ENCODE measurements at regions not wholly inside any gene's neighbourhood (a gene's known extent, or its start where the extent isn't known, plus 50 kb on each side); places are given as distances from the start of the nearest gene placed in this dataset.

- DNase-seq (ENCODE audit: low read depth in 1 of 2, low spot score in 1 of 2), result no peak
- H3K4me3 ChIP-seq (replicated peaks; ENCODE audit: insufficient read depth, low read length), result no peak overlapping the region
- no peak overlapping the region for H3K27ac ChIP-seq (replicated peaks)
- no peak for TF ChIP-seq GABPA (IDR thresholded peaks at IDR 0.05; ENCODE audit: low read depth)
- no peak for TF ChIP-seq CTCF (IDR thresholded peaks at IDR 0.05; ENCODE audit: insufficient read depth, low read length)
- no peak for TF ChIP-seq REST (IDR thresholded peaks at IDR 0.05; ENCODE audit: insufficient replicate concordance, low read depth)
- no peak for TF ChIP-seq SPI1 (IDR thresholded peaks at IDR 0.05; ENCODE audit: borderline replicate concordance, low read depth)
- no peak for TF ChIP-seq POLR2AphosphoS5 (IDR thresholded peaks at IDR 0.05; ENCODE audit: low read depth)
- no peaks in the 10 kb centered on the region for H3K27me3 ChIP-seq (ENCODE audit: insufficient read depth, poor library complexity, severe bottlenecking)
These were observed 593.3 kb downstream of the KCTD8 start for GRCh38 chr4:43855283-43855682.

GRCh38 chr4:43864616-43865146, 583.9 kb downstream of the KCTD8 start:
- H3K4me3 ChIP-seq (replicated peaks; ENCODE audit: insufficient read depth, low read length), result no peak overlapping the region
- no peak for DNase-seq (ENCODE audit: low read depth in 1 of 2, low spot score in 1 of 2)
- no peak overlapping the region for H3K27ac ChIP-seq (replicated peaks)
- no peak for TF ChIP-seq SPI1 (IDR thresholded peaks at IDR 0.05; ENCODE audit: borderline replicate concordance, low read depth)
- TF ChIP-seq REST (IDR thresholded peaks at IDR 0.05; ENCODE audit: insufficient replicate concordance, low read depth), result no peak
- TF ChIP-seq CTCF (IDR thresholded peaks at IDR 0.05; ENCODE audit: insufficient read depth, low read length), result no peak
- TF ChIP-seq POLR2AphosphoS5 (IDR thresholded peaks at IDR 0.05; ENCODE audit: low read depth), result no peak
- no peak for TF ChIP-seq GABPA (IDR thresholded peaks at IDR 0.05; ENCODE audit: low read depth)
- no peaks in the 10 kb centered on the region for H3K27me3 ChIP-seq (ENCODE audit: insufficient read depth, poor library complexity, severe bottlenecking)

- Histone ChIP-seq H3K27me3 (ENCODE audit: insufficient read depth, poor library complexity, severe bottlenecking) (no peaks in the 10 kb centered on the region), H3K4me3 (replicated peaks; ENCODE audit: insufficient read depth, low read length) (no peak overlapping the region), H3K27ac (replicated peaks) (no peak overlapping the region)
- TF ChIP-seq POLR2AphosphoS5 (IDR thresholded peaks at IDR 0.05; ENCODE audit: low read depth) (no peak), GABPA (IDR thresholded peaks at IDR 0.05; ENCODE audit: low read depth) (no peak), SPI1 (IDR thresholded peaks at IDR 0.05; ENCODE audit: borderline replicate concordance, low read depth) (no peak), CTCF (IDR thresholded peaks at IDR 0.05; ENCODE audit: insufficient read depth, low read length) (no peak), REST (IDR thresholded peaks at IDR 0.05; ENCODE audit: insufficient replicate concordance, low read depth) (no peak)
- DNase-seq (ENCODE audit: low read depth in 1 of 2, low spot score in 1 of 2), result no peak
These were observed 580.7 kb downstream of the KCTD8 start for GRCh38 chr4:43867908-43868307.
